WTC11 (cell line): ENCODE measurements at regions not wholly inside any gene's neighbourhood (a gene's known extent, or its start where the extent isn't known, plus 50 kb on each side); places are given as distances from the start of the nearest gene placed in this dataset.

ENCODE experiments used
- ATAC-seq: fragments of 200-7000 bp; cut with Tn5 transposase; 2 replicates; pipeline ENCODE4 v1.10.0; 2021; ENCODE audit warnings: mild to moderate bottlenecking, moderate library complexity
- CTCF ChIA-PET: fragments of 300-600 bp; sonication (Branson Sonifier 250); formaldehyde crosslinking; loops from one replicate; lab custom pipeline; 2021; ENCODE audit warnings: antibody characterized with exemption; lab: Charles Lee
- POLR2A ChIA-PET: fragments of 350-600 bp; sonication (Branson Sonifier 250); formaldehyde crosslinking; loops from one replicate; lab custom pipeline; 2021; ENCODE audit warnings: antibody characterized with exemption; lab: Charles Lee
- DNase-seq: peaks from one replicate; pipeline ENCODE4 v3.0.0; 2021; ENCODE audit warnings: low spot score
- H3K27ac Mint-ChIP-seq: 2 replicates; pipeline ENCODE4 v1.8.0; 2021; ENCODE audit warnings: mixed read lengths
- H3K27me3 Mint-ChIP-seq: 2 replicates; pipeline ENCODE4 v1.8.0; 2021; ENCODE audit warnings: low read depth, mild to moderate bottlenecking, moderate library complexity, mixed read lengths
- H3K36me3 Mint-ChIP-seq: 2 replicates; pipeline ENCODE4 v1.8.0; 2021; ENCODE audit warnings: mixed read lengths
- H3K4me1 Mint-ChIP-seq: 2 replicates; pipeline ENCODE4 v1.8.0; 2022; ENCODE audit warnings: mixed read lengths
- H3K4me3 Mint-ChIP-seq: 2 replicates; pipeline ENCODE4 v1.8.0; 2021; ENCODE audit warnings: mild to moderate bottlenecking, moderate library complexity, mixed read lengths
- H3K9me3 Mint-ChIP-seq: 2 replicates; pipeline ENCODE4 v1.8.0; 2021; ENCODE audit warnings: mixed read lengths
- CBFB ChIP-seq: sonication (generic); formaldehyde crosslinking; IDR thresholded peaks from 2 replicates; pipeline ENCODE4 v1.8.1; 2022; ENCODE audit warnings: mild to moderate bottlenecking, low read depth, missing genetic modification reagents
- ELF4 ChIP-seq: sonication (generic); formaldehyde crosslinking; IDR thresholded peaks from 2 replicates; pipeline ENCODE4 v1.8.1; 2022; ENCODE audit warnings: low read depth, mild to moderate bottlenecking, moderate library complexity, missing genetic modification reagents
- JUN ChIP-seq: sonication (generic); formaldehyde crosslinking; IDR thresholded peaks from 2 replicates; pipeline ENCODE4 v1.8.0; 2023; ENCODE audit warnings: mild to moderate bottlenecking, missing genetic modification reagents
- MYBL2 ChIP-seq: sonication (generic); formaldehyde crosslinking; IDR thresholded peaks from 2 replicates; pipeline ENCODE4 v1.8.1; 2023; ENCODE audit warnings: mild to moderate bottlenecking, moderate library complexity, missing genetic modification reagents
- NFATC4 ChIP-seq: fragments of 250-450 bp; sonication (Bioruptor Pico); IDR thresholded peaks from 2 replicates; pipeline ENCODE4 v1.9.0; 2021; ENCODE audit warnings: mild to moderate bottlenecking
- NR3C1 ChIP-seq: sonication (generic); formaldehyde crosslinking; conservative IDR thresholded peaks from 2 replicates; pipeline ENCODE4 v1.8.1; 2023; ENCODE audit warnings: low read depth, mild to moderate bottlenecking, missing genetic modification reagents
- SP1 ChIP-seq: sonication (generic); formaldehyde crosslinking; conservative IDR thresholded peaks from 2 replicates; pipeline ENCODE4 v1.8.1; 2022; ENCODE audit warnings: missing genetic modification reagents
- ZNF671 ChIP-seq: fragments of 250-450 bp; sonication (Bioruptor Pico); IDR thresholded peaks from 2 replicates; pipeline ENCODE4 v1.8.0; 2021; ENCODE audit warnings: mild to moderate bottlenecking
- TF ChIP-seq, protein P1 (sequence below): sonication (generic); formaldehyde crosslinking; IDR thresholded peaks from 2 replicates; pipeline ENCODE4 v1.8.1; 2022; ENCODE audit warnings: low read depth, mild to moderate bottlenecking, moderate library complexity, missing genetic modification reagents, borderline replicate concordance
- TF ChIP-seq, protein P2 (sequence below): fragments of 250-450 bp; sonication (Bioruptor Pico); IDR thresholded peaks from 2 replicates; pipeline ENCODE4 v2.1.2; 2022; ENCODE audit warnings: mild to moderate bottlenecking, moderate library complexity
- TF ChIP-seq, protein P3 (sequence below): fragments of 250-450 bp; sonication (Bioruptor Pico); IDR thresholded peaks from 2 replicates; pipeline ENCODE4 v1.9.0; 2021; ENCODE audit warnings: mild to moderate bottlenecking, borderline replicate concordance
- TF ChIP-seq, protein P4 (sequence below): sonication (generic); formaldehyde crosslinking; IDR thresholded peaks from 2 replicates; pipeline ENCODE4 v1.8.0; 2022; ENCODE audit warnings: mild to moderate bottlenecking, missing genetic modification reagents
- TF ChIP-seq, protein P5 (sequence below): sonication (generic); formaldehyde crosslinking; IDR thresholded peaks from 2 replicates; pipeline ENCODE4 v1.8.0; 2023; ENCODE audit warnings: mild to moderate bottlenecking, missing genetic modification reagents
- TF ChIP-seq, protein P6 (sequence below): sonication (generic); formaldehyde crosslinking; IDR thresholded peaks from 2 replicates; pipeline ENCODE4 v1.8.0; 2023; ENCODE audit warnings: missing genetic modification reagents
- TF ChIP-seq, protein P7 (sequence below): sonication (generic); formaldehyde crosslinking; IDR thresholded peaks from 2 replicates; pipeline ENCODE4 v1.8.1; 2023; ENCODE audit warnings: mild to moderate bottlenecking, missing genetic modification reagents, borderline replicate concordance
- TF ChIP-seq, protein P8 (sequence below): sonication (generic); formaldehyde crosslinking; IDR thresholded peaks from 2 replicates; pipeline ENCODE4 v1.8.1; 2023; ENCODE audit warnings: mild to moderate bottlenecking, moderate library complexity, missing genetic modification reagents

DNA sequence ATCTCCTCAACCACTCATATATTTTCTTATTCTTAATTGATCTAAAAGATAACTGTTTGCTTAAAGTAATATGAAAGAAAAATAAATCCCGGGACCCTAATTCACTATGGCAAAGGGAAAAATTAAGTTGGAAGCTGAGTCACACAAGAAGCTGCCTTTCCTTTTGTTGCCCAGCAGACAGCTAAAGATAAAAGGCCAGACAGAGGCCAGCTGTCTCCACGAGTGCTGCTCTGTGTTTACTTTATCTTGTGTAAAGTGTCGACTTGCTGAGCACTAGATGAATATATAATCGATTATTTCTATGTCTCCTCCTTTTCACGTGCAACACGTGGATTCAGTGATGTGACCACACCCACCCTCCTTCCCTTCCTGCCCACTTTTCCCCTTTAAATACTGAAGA lies 52.8 kb upstream of the NSMCE3 start (continued):
- TF ChIP-seq, protein P1, sequence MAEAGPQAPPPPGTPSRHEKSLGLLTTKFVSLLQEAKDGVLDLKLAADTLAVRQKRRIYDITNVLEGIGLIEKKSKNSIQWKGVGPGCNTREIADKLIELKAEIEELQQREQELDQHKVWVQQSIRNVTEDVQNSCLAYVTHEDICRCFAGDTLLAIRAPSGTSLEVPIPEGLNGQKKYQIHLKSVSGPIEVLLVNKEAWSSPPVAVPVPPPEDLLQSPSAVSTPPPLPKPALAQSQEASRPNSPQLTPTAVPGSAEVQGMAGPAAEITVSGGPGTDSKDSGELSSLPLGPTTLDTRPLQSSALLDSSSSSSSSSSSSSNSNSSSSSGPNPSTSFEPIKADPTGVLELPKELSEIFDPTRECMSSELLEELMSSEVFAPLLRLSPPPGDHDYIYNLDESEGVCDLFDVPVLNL (CRISPR knock-in tag) = no peak
- no peak for TF ChIP-seq ZNF671 (CRISPR knock-in tag)
- TF ChIP-seq, protein P2, sequence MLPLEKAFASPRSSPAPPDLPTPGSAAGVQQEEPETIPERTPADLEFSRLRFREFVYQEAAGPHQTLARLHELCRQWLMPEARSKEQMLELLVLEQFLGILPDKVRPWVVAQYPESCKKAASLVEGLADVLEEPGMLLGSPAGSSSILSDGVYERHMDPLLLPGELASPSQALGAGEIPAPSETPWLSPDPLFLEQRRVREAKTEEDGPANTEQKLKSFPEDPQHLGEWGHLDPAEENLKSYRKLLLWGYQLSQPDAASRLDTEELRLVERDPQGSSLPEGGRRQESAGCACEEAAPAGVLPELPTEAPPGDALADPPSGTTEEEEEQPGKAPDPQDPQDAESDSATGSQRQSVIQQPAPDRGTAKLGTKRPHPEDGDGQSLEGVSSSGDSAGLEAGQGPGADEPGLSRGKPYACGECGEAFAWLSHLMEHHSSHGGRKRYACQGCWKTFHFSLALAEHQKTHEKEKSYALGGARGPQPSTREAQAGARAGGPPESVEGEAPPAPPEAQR = no peak

DNA sequence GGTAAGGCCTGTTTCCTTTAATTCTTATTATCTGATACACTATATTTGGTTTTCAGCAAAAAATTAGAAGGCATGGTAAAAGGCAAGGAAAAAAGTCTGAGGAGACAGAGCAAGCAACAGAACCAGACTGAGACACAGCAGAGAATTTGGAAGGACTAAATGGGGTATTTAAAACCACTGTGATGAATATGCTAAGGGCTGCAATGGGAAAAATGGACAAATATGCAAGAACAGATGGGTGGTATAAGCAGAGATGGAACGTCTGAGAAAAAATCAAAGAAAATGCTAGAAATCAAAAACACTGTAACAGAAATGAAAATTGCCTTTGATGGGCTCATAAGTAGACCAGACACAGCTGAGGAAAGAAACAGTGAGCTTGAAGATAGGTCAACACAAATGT lies 50.8 kb upstream of the NSMCE3 start:
- Mint-ChIP-seq H3K4me3 (no peak overlapping the region), H3K4me1 (peaks cover 47% of the 10 kb centered on the region), H3K36me3 (peaks cover 2% of the 10 kb centered on the region; the same call in 1 of the 2 replicates), H3K27ac (peak overlapping the region; percentile 21), H3K9me3 (peaks cover 4% of the 10 kb centered on the region), H3K27me3 (no peaks in the 10 kb centered on the region)
- CTCF ChIA-PET = interaction anchor here (1.0 kb wide), 1 partner anchor 181 kb away, joined by 3 read pairs; no protein-coding TSS in a partner anchor
- DNase-seq = no peak
- POLR2A ChIA-PET = no interaction called here
- ATAC-seq = no peak
- TF ChIP-seq, protein P3, sequence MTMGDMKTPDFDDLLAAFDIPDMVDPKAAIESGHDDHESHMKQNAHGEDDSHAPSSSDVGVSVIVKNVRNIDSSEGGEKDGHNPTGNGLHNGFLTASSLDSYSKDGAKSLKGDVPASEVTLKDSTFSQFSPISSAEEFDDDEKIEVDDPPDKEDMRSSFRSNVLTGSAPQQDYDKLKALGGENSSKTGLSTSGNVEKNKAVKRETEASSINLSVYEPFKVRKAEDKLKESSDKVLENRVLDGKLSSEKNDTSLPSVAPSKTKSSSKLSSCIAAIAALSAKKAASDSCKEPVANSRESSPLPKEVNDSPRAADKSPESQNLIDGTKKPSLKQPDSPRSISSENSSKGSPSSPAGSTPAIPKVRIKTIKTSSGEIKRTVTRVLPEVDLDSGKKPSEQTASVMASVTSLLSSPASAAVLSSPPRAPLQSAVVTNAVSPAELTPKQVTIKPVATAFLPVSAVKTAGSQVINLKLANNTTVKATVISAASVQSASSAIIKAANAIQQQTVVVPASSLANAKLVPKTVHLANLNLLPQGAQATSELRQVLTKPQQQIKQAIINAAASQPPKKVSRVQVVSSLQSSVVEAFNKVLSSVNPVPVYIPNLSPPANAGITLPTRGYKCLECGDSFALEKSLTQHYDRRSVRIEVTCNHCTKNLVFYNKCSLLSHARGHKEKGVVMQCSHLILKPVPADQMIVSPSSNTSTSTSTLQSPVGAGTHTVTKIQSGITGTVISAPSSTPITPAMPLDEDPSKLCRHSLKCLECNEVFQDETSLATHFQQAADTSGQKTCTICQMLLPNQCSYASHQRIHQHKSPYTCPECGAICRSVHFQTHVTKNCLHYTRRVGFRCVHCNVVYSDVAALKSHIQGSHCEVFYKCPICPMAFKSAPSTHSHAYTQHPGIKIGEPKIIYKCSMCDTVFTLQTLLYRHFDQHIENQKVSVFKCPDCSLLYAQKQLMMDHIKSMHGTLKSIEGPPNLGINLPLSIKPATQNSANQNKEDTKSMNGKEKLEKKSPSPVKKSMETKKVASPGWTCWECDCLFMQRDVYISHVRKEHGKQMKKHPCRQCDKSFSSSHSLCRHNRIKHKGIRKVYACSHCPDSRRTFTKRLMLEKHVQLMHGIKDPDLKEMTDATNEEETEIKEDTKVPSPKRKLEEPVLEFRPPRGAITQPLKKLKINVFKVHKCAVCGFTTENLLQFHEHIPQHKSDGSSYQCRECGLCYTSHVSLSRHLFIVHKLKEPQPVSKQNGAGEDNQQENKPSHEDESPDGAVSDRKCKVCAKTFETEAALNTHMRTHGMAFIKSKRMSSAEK = no peak
- TF ChIP-seq, protein P4, sequence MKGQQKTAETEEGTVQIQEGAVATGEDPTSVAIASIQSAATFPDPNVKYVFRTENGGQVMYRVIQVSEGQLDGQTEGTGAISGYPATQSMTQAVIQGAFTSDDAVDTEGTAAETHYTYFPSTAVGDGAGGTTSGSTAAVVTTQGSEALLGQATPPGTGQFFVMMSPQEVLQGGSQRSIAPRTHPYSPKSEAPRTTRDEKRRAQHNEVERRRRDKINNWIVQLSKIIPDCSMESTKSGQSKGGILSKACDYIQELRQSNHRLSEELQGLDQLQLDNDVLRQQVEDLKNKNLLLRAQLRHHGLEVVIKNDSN (CRISPR knock-in tag) = no peak
- TF ChIP-seq JUN (CRISPR knock-in tag) (no peak), MYBL2 (no peak), CBFB (CRISPR knock-in tag) (no peak), ELF4 (no peak), NFATC4 (no peak), ZNF671 (CRISPR knock-in tag) (no peak), SP1 (no peak), NR3C1 (CRISPR knock-in tag) (no peak)
- TF ChIP-seq, protein P5, sequence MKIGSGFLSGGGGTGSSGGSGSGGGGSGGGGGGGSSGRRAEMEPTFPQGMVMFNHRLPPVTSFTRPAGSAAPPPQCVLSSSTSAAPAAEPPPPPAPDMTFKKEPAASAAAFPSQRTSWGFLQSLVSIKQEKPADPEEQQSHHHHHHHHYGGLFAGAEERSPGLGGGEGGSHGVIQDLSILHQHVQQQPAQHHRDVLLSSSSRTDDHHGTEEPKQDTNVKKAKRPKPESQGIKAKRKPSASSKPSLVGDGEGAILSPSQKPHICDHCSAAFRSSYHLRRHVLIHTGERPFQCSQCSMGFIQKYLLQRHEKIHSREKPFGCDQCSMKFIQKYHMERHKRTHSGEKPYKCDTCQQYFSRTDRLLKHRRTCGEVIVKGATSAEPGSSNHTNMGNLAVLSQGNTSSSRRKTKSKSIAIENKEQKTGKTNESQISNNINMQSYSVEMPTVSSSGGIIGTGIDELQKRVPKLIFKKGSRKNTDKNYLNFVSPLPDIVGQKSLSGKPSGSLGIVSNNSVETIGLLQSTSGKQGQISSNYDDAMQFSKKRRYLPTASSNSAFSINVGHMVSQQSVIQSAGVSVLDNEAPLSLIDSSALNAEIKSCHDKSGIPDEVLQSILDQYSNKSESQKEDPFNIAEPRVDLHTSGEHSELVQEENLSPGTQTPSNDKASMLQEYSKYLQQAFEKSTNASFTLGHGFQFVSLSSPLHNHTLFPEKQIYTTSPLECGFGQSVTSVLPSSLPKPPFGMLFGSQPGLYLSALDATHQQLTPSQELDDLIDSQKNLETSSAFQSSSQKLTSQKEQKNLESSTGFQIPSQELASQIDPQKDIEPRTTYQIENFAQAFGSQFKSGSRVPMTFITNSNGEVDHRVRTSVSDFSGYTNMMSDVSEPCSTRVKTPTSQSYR = no peak
- TF ChIP-seq, protein P6, sequence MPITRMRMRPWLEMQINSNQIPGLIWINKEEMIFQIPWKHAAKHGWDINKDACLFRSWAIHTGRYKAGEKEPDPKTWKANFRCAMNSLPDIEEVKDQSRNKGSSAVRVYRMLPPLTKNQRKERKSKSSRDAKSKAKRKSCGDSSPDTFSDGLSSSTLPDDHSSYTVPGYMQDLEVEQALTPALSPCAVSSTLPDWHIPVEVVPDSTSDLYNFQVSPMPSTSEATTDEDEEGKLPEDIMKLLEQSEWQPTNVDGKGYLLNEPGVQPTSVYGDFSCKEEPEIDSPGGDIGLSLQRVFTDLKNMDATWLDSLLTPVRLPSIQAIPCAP (CRISPR knock-in tag) = no peak
- TF ChIP-seq, protein P7, sequence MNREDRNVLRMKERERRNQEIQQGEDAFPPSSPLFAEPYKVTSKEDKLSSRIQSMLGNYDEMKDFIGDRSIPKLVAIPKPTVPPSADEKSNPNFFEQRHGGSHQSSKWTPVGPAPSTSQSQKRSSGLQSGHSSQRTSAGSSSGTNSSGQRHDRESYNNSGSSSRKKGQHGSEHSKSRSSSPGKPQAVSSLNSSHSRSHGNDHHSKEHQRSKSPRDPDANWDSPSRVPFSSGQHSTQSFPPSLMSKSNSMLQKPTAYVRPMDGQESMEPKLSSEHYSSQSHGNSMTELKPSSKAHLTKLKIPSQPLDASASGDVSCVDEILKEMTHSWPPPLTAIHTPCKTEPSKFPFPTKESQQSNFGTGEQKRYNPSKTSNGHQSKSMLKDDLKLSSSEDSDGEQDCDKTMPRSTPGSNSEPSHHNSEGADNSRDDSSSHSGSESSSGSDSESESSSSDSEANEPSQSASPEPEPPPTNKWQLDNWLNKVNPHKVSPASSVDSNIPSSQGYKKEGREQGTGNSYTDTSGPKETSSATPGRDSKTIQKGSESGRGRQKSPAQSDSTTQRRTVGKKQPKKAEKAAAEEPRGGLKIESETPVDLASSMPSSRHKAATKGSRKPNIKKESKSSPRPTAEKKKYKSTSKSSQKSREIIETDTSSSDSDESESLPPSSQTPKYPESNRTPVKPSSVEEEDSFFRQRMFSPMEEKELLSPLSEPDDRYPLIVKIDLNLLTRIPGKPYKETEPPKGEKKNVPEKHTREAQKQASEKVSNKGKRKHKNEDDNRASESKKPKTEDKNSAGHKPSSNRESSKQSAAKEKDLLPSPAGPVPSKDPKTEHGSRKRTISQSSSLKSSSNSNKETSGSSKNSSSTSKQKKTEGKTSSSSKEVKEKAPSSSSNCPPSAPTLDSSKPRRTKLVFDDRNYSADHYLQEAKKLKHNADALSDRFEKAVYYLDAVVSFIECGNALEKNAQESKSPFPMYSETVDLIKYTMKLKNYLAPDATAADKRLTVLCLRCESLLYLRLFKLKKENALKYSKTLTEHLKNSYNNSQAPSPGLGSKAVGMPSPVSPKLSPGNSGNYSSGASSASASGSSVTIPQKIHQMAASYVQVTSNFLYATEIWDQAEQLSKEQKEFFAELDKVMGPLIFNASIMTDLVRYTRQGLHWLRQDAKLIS (CRISPR knock-in tag) = no peak
- TF ChIP-seq, protein P8, sequence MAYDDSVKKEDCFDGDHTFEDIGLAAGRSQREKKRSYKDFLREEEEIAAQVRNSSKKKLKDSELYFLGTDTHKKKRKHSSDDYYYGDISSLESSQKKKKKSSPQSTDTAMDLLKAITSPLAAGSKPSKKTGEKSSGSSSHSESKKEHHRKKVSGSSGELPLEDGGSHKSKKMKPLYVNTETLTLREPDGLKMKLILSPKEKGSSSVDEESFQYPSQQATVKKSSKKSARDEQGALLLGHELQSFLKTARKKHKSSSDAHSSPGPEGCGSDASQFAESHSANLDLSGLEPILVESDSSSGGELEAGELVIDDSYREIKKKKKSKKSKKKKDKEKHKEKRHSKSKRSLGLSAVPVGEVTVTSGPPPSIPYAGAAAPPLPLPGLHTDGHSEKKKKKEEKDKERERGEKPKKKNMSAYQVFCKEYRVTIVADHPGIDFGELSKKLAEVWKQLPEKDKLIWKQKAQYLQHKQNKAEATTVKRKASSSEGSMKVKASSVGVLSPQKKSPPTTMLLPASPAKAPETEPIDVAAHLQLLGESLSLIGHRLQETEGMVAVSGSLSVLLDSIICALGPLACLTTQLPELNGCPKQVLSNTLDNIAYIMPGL (CRISPR knock-in tag) = no peak
